Right lobe of liver (tissue), 4 donors: ENCODE measurements at regions not wholly inside any gene's neighbourhood (a gene's known extent, or its start where the extent isn't known, plus 50 kb on each side); places are given as distances from the start of the nearest gene placed in this dataset.

Experiments
- CTCF ChIP-seq, 4 donors: fragments of 200-600 bp in 3 of 4; fragments of 450-650 bp in 1 of 4; IDR thresholded peaks; one replicate each; pipeline versions ENCODE4 v1.5.1 to v1.8.0; 2016 to 2022; ENCODE audit warnings: antibody characterized with exemption in 4 of 4, mild to moderate bottlenecking in 2 of 4
- POLR2A ChIP-seq: fragments of 450-650 bp; IDR thresholded peaks from one replicate; pipeline ENCODE4 v1.6.1; 2017; ENCODE audit warnings: antibody characterized with exemption, mild to moderate bottlenecking
- donor health status: DM: no; HTN: no; CAD: no.
- donor health status: DM: no; HTN: no; CAD: no.
- donor health status: DM: no; HTN: yes; CAD: no.

GRCh38 chr6:77987035-77987384 lies 334.2 kb downstream of the MEI4 start:
- no peak for TF ChIP-seq CTCF (IDR thresholded peaks at IDR 0.05)
- no peak for TF ChIP-seq POLR2A
